Ishikawa (cell line): ENCODE measurements at regions not wholly inside any gene's neighbourhood (a gene's known extent, or its start where the extent isn't known, plus 50 kb on each side); places are given as distances from the start of the nearest gene placed in this dataset.

ENCODE experiments used
- CREB1 ChIP-seq: IDR thresholded peaks from 2 replicates; pipeline ENCODE4 v1.6.1; 2012; ENCODE audit warnings: low read depth
- NFIC ChIP-seq: IDR thresholded peaks from 2 replicates; pipeline ENCODE4 v1.6.1; 2012
- TAF1 ChIP-seq: IDR thresholded peaks from 2 replicates; pipeline ENCODE4 v1.6.1; 2012; ENCODE audit warnings: low read depth, mild to moderate bottlenecking
- USF1 ChIP-seq: IDR thresholded peaks from 2 replicates; pipeline ENCODE4 v1.6.1; 2012

GRCh38 chr4:62162606-62163005 lies 962.5 kb downstream of the ADGRL3 start:
- TF ChIP-seq CREB1, result no peak
- TF ChIP-seq USF1, result no peak
- no peak for TF ChIP-seq TAF1
- no peak for TF ChIP-seq NFIC
